Spleen (tissue), 7 donors: ENCODE measurements at regions not wholly inside any gene's neighbourhood (a gene's known extent, or its start where the extent isn't known, plus 50 kb on each side); places are given as distances from the start of the nearest gene placed in this dataset.

Source experiments
- CTCF ChIP-seq, 11 experiments: fragments of 200-600 bp in 7 of 11; fragments of 450-650 bp in 4 of 11; sonication (generic) in 4 of 11; IDR thresholded peaks in 8 of 11; conservative IDR thresholded peaks in 3 of 11; 1 replicate in 7 of 11; 2 replicates in 4 of 11; pipeline versions ENCODE4 v1.4.0 to v1.8.0; 2016 to 2021; ENCODE audit warnings: antibody characterized with exemption in 11 of 11, inconsistent platforms in 4 of 11, mild to moderate bottlenecking in 1 of 11
- POLR2A ChIP-seq, 3 donors: fragments of 450-650 bp; IDR thresholded peaks; one replicate each; pipeline ENCODE4 v1.5.1; 2017; ENCODE audit warnings: antibody characterized with exemption in 3 of 3, mild to moderate bottlenecking in 1 of 3
- POLR2AphosphoS5 ChIP-seq, 3 donors: sonication (generic); formaldehyde crosslinking; IDR thresholded peaks; one replicate each; pipeline ENCODE4 v1.5.1; 2017; ENCODE audit warnings: antibody characterized with exemption in 3 of 3
- donor health status: DM: no; HTN: no; CAD: no; lungs with moderate emphysema.
- donor health status: DM: no; HTN: no; CAD: no.
- donor health status: DM: no; HTN: no; CAD: no.

- TF ChIP-seq POLR2A (IDR thresholded peaks at IDR 0.05): no peak
- no peak for TF ChIP-seq CTCF (IDR thresholded peaks at IDR 0.05 in 8 of 11, conservative IDR thresholded peaks at IDR 0.05 in 3 of 11)
- TF ChIP-seq POLR2AphosphoS5 (IDR thresholded peaks at IDR 0.05): no peak
Measured at GRCh38 chr14:86896701-86897100, 1096.3 kb downstream of the GALC start.
